ENCODE measurements at regions not wholly inside any gene's neighbourhood (a gene's known extent, or its start where the extent isn't known, plus 50 kb on each side); places are given as distances from the start of the nearest gene placed in this dataset.

GRCh38 chr4:1479454-1479853 is 73.2 kb upstream of the NKX1-1 start:
- TF ChIP-seq EZH2 (IDR thresholded peaks at IDR 0.05; ENCODE audit: borderline replicate concordance, low read depth, low read length, poor library complexity, severe bottlenecking) (no peak), CTCF (conservative IDR thresholded peaks at IDR 0.05; ENCODE audit: low read depth, low read length) (no peak)

All from A673 (cell line).